ENCODE measurements at regions not wholly inside any gene's neighbourhood (a gene's known extent, or its start where the extent isn't known, plus 50 kb on each side); places are given as distances from the start of the nearest gene placed in this dataset.

GRCh38 chr1:58988752-58989151 is 204.9 kb upstream of the JUN start:
- TF ChIP-seq, protein P1, sequence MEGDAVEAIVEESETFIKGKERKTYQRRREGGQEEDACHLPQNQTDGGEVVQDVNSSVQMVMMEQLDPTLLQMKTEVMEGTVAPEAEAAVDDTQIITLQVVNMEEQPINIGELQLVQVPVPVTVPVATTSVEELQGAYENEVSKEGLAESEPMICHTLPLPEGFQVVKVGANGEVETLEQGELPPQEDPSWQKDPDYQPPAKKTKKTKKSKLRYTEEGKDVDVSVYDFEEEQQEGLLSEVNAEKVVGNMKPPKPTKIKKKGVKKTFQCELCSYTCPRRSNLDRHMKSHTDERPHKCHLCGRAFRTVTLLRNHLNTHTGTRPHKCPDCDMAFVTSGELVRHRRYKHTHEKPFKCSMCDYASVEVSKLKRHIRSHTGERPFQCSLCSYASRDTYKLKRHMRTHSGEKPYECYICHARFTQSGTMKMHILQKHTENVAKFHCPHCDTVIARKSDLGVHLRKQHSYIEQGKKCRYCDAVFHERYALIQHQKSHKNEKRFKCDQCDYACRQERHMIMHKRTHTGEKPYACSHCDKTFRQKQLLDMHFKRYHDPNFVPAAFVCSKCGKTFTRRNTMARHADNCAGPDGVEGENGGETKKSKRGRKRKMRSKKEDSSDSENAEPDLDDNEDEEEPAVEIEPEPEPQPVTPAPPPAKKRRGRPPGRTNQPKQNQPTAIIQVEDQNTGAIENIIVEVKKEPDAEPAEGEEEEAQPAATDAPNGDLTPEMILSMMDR (IDR thresholded peaks at IDR 0.05), result no peak
- no peak for TF ChIP-seq POLR2A (IDR thresholded peaks at IDR 0.05)
- TF ChIP-seq EP300 (IDR thresholded peaks at IDR 0.05), result no peak

All from ovary (tissue), 3 donors.